Kidney tubule cell (primary cell): ENCODE measurements at regions not wholly inside any gene's neighbourhood (a gene's known extent, or its start where the extent isn't known, plus 50 kb on each side); places are given as distances from the start of the nearest gene placed in this dataset.
"Not testable (repeated sequence)": the region's sequence is repeated elsewhere in the genome, so short reads cannot be mapped to it uniquely, and the experiment has no call there.

Source experiments
- DNase-seq: peaks from one replicate; pipeline ENCODE4 v3.0.0-alpha.2; 2018; ENCODE audit warnings: low spot score

- no peak for DNase-seq
Measured at GRCh38 chr6:94902974-94903628, 674.2 kb upstream of the MANEA start.

- DNase-seq: no peak
Measured at GRCh38 chr6:94899191-94899590, 678.1 kb upstream of the MANEA start.

GRCh38 chr6:94894300-94894699 lies 683.0 kb upstream of the MANEA start:
- DNase-seq: no peak

GRCh38 chr6:94893327-94893726 lies 684.0 kb upstream of the MANEA start:
- DNase-seq: no peak

GRCh38 chr6:94873819-94874218 lies 703.5 kb upstream of the MANEA start:
- not testable (repeated sequence) for DNase-seq

- no peak for DNase-seq
Measured at GRCh38 chr6:94862112-94862511, 715.2 kb upstream of the MANEA start.

- no peak for DNase-seq
Measured at GRCh38 chr6:94859924-94860323, 717.4 kb upstream of the MANEA start.

GRCh38 chr6:94856999-94857398 lies 720.3 kb upstream of the MANEA start:
- not testable (repeated sequence) for DNase-seq

- not testable (repeated sequence) for DNase-seq
Measured at GRCh38 chr6:94851329-94851728, 726.0 kb upstream of the MANEA start.

- no peak for DNase-seq
Measured at GRCh38 chr6:94845742-94846141, 731.6 kb upstream of the MANEA start.

- no peak for DNase-seq
Measured at GRCh38 chr6:94835264-94835663, 742.1 kb upstream of the MANEA start.

GRCh38 chr6:94813806-94814205 lies 763.5 kb upstream of the MANEA start:
- no peak for DNase-seq

GRCh38 chr6:94801344-94801743 lies 776.0 kb upstream of the MANEA start:
- DNase-seq: no peak

GRCh38 chr6:94785514-94785913 lies 791.8 kb upstream of the MANEA start:
- DNase-seq: no peak

GRCh38 chr6:94785081-94785480 lies 792.3 kb upstream of the MANEA start:
- peak; percentile 7 for DNase-seq

- DNase-seq: no peak
Measured at GRCh38 chr6:94769197-94769596, 808.1 kb upstream of the MANEA start.

- peak; percentile 2 for DNase-seq
Measured at GRCh38 chr6:94751641-94752329, 825.5 kb upstream of the MANEA start.

- no peak for DNase-seq
Measured at GRCh38 chr6:94736236-94736635, 841.1 kb upstream of the MANEA start.

GRCh38 chr6:94735270-94735669 lies 842.1 kb upstream of the MANEA start:
- DNase-seq: no peak

GRCh38 chr6:94734751-94735150 lies 842.6 kb upstream of the MANEA start:
- DNase-seq: no peak

- no peak for DNase-seq
Measured at GRCh38 chr6:94733066-94733465, 844.3 kb upstream of the MANEA start.

- no peak for DNase-seq
Measured at GRCh38 chr6:94727710-94728109, 849.6 kb upstream of the MANEA start.

GRCh38 chr6:94721459-94721858 lies 855.9 kb upstream of the MANEA start:
- no peak for DNase-seq

- DNase-seq: no peak
Measured at GRCh38 chr6:94713446-94713845, 863.9 kb upstream of the MANEA start.
